GM19463 (cell line): ENCODE measurements at regions not wholly inside any gene's neighbourhood (a gene's known extent, or its start where the extent isn't known, plus 50 kb on each side); places are given as distances from the start of the nearest gene placed in this dataset.
"Not testable (repeated sequence)": the region's sequence is repeated elsewhere in the genome, so short reads cannot be mapped to it uniquely, and the experiment has no call there.

Experiments
- ATAC-seq: cut with Tn5 transposase; IDR thresholded peaks from one replicate; pipeline ENCODE4 v1.9.1; 2021; ENCODE audit warnings: mild to moderate bottlenecking, moderate library complexity; ENCODE audit not compliant: unreplicated experiment

- not testable (repeated sequence) for ATAC-seq
Observed at GRCh38 chr7:26424319-26424718, 132.7 kb downstream of the SNX10 start.

DNA sequence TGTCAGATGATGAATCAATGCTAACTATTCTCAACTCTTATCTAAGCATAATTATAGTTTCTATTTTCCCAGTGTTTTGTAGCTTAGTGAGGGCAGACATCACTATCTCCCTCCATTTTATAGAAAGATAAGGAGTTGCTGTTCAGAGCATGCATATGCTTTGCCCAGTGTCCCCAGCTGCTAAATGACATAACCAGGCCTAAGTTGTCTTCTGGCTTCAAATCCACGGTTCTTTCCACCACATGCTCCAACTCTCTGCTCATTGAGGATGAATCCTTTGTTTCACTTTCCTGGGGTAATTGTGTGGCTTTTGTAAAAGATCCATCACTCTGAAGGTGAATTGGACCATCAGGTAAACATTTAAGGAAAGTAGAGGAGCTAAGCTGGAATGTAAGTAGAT is 134.0 kb downstream of the SNX10 start:
- ATAC-seq: no peak

- no peak for ATAC-seq
Observed at GRCh38 chr7:26426096-26426495, 134.4 kb downstream of the SNX10 start.

DNA sequence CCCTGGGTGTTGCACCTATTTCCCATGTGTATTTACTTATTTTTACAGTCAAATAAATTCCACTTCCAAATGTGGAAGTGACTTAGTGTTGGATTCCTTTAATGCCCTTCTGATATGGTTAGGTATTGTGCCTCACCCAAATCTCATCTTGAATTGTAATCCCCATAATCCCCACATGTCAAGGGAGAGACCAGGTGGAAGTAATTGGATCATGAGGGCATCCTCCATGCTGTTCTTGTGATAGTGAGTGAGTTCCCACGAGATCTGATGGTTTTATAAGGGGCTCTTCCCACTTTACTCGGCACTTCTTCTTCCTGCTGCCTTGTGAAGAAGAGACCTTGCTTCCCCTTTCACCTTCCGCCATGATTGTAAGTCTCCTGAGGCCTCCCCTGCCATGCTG is 136.9 kb downstream of the SNX10 start:
- ATAC-seq: no peak

- ATAC-seq: no peak
Observed at GRCh38 chr7:26429168-26429567, 137.5 kb downstream of the SNX10 start.

DNA sequence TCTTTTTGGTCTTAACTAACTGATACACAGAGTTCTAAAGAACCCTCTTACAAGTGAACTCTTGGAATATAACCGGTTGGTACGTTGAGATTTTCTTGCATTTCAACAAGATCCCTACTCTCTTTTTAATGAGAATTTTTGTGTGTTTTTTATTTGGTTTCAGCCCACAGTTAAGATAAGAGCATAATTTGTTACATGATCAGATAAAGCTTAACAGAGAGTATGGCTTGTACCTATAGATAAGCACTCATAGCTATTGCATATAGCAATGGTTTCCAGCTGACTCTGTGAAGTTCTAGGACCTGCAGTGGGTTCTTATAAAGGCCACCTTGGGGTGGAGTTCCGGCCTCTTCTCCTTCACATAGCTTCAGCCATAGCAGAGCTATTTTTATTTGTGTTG is 143.3 kb downstream of the SNX10 start:
- no peak for ATAC-seq

DNA sequence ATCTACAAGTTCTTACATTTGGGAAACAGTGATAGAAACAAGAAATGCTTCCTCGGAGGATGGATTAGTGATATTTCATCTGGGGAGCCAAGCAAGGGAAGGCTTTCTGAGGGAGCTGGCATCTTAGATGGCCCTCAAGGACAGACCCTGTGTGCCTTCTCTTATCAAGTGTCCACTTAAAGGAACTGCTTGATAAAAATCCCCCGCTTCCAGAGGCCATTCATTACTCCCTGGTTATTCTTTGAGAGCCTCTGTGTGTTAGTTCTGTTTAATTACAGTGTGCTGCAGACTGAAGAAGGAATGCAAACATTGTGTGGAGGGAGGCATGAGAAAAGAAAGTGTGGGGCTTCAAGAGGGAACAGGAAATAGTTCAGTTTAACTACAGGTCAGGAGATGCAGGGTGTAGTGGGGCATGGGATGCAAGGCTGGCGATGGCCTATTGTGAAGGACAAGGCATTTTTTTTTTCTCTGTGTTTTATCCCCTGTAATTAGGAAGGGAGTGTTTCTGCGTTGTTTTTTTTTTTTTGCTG is 145.4 kb downstream of the SNX10 start:
- no peak for ATAC-seq

DNA sequence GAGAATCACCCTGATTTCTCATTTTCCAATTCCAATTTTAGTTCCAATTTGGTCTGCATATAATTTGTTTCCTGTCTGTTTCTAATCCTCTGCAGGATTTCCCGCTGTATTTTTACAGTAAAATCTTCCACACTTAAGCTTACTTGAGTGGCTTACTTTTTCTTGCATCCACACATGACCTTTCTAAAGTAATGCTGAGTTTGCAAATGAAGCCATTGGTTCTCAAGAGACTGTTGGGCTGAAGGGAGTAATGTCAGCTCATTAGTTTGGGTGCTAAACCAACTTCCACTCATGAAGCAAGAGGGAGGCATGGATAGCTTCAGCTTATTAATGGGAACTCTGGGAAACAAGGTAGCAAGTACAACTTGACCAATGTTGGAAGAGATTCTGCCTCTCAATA is 146.4 kb downstream of the SNX10 start:
- ATAC-seq: no peak

GRCh38 chr7:26439521-26440232 is 148.0 kb downstream of the SNX10 start:
- ATAC-seq: no peak

- no peak for ATAC-seq
Observed at GRCh38 chr7:26440233-26441001, 148.8 kb downstream of the SNX10 start.

GRCh38 chr7:26441002-26441521 is 149.4 kb downstream of the SNX10 start:
- ATAC-seq: no peak

DNA sequence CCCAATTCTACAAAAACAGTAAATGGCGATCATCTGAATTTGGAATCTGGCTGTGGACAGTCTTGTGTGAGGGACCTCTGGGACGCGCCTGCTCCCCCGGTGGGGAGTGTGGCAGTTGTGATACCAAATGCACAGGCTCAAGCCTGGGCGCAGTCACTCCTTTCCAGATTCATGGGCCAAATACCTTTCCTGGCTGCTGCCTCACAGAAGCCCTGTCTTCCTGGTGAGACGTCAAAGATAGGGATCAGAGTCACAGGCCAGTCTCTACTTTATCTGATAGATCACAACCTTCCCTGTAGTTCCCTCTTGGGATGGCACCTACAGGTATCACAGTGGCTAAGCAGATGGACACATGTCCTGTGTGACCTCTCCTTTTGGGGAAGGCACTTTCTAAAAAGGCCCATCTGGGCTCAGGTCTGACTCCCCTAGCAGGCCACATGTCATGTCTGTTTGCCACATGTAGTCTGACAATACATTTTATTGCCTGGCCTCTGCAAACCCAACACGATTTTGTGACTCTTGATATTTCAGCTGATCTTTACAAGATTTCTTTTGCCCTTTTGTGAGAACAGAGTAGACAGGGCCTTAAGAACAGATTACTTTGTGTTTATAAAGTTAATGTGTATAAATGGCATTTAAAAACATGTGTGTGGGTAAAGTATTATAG is 150.1 kb downstream of the SNX10 start:
- no peak for ATAC-seq

- ATAC-seq: no peak
Observed at GRCh38 chr7:26443006-26443405, 151.3 kb downstream of the SNX10 start.

GRCh38 chr7:26443751-26444150 is 152.1 kb downstream of the SNX10 start:
- no peak for ATAC-seq

GRCh38 chr7:26444555-26444954 is 152.9 kb downstream of the SNX10 start:
- no peak for ATAC-seq

DNA sequence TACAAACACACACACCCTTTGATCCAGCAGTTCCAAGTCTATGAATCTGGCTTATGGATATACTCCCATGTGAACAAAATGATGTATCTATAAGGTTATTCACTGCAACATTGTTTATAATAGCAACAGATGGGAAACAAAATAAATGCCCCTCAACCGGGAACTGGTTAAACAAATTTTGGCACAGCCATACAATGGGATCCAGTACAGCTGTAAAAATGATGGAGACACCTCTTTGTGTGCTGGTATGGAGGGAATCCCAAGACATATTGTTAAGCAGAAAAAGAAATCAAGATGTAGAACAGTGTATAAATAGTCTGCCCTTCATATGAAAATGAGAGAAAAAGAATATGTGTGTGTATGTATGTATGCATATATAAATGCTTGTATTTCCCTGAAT is 155.5 kb downstream of the SNX10 start:
- no peak for ATAC-seq

DNA sequence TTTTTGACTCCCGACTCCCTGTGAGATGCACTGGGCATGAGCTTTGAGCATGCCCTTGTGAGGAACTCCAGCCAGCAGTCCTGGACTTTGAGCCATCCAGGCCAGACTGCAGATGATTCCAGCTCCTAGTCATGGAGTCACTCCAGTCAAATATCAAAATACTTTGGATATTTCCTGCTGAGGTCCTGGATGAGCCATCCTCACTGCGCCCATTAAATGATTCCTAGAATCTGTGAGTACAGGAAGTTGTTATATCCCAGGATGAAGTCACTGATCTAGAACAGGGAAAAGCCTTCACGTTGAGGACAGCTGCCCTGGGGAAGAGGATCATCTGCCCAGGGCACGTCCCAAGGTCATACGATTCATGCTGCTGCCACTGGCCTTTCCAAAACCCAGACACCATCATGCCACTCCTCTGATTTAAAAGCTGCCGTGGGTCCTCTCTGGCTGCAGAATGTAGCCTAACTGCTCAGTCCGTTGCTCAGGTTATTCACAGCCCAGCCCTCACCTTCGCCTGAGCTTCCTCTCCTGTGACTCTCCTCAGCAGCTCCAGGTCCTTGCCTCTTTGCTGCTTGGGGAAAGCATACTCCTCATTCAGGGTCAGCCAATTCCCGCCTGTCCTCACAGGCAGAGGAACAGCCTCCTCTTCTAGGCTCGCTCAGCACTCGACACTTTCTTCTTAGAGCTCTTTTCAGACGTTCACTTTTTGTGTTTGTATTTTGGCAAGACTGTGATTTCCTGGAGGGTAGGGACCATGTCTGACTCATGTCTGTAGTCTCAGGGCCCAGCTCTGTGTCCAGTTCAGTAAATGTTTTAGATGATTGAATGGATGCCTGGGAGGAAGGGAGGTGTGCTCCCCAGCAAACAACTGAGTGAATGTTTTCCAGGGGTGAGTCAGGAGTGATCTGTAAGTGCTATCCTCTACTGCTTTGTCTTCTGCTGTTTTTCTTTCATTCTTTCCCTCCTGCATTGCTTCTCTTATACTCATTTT is 157.8 kb downstream of the SNX10 start:
- no peak for ATAC-seq

DNA sequence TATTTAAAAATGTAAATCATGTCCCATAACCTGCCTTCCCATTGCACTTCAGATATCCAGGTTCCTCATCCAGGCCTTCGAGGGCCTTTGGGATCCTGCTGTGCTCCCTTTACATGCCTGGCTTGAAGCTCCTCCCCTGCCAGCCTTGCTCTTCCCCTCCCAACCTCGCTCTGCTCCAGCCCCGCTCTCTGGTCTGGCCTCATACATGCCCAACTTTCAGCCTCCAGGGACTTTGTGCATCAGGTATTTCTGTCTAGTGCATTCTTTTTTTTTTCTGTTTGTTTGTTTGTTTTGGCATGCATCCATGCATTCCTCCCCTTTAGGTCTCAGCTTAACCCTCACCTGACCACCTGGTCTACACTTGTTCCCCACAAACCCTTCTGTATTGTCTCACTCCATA is 160.3 kb downstream of the SNX10 start:
- ATAC-seq: no peak

- no peak for ATAC-seq
Observed at GRCh38 chr7:26454180-26454579, 162.5 kb downstream of the SNX10 start.

DNA sequence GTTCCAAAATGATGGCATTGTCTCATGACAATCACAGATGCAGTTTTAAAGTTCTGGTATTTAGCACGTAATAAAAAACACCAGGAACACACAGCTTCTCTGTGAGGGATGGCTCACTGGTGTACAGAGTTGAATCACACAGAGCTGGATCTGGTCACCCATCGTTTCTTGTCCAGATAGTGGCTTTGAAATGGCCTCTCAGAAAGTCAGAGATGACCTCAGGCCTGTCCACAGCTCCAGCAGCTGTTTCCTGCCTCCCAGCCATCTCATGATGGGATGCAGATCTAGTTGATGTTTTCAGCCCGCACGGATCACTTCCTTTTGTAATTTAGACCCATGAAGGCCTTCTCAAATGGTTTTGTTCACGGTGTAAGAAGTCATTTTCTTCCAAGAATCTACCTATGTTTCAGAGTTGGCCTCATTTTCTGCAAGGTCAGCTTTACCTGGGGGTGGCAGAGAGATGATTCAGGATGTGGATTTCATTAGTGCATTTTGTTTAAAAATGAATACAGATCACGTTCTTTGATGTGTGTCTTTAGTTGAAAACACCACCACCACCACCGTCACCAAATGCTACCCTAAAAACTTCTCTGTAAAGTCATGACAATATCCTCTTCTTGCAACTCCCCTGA is 166.2 kb downstream of the SNX10 start:
- ATAC-seq: no peak
